K562 (cell line): ENCODE measurements at regions not wholly inside any gene's neighbourhood (a gene's known extent, or its start where the extent isn't known, plus 50 kb on each side); places are given as distances from the start of the nearest gene placed in this dataset.

Experiments
- ATAC-seq: fragments of 200-7000 bp; cut with Tn5 transposase; 3 replicates; pipeline ENCODE4 v1.9.1; 2020; ENCODE audit warnings: moderate library complexity
- BruUV-seq: library from RNA; stranded (reverse); fragments of 400-500 nt; replicated peaks from 2 replicates; lab custom pipeline; 2021; lab: Mats Ljungman, UMichigan
- CTCF ChIA-PET: fragments of 300-600 bp; formaldehyde crosslinking; extraction: SDS; loops from one replicate; lab custom pipeline; 2021; ENCODE audit warnings: low intra/inter-chr PET ratio; lab: Yijun Ruan, JAX
- POLR2A ChIA-PET: fragments of 300-600, 350-650 bp; sonication (Branson Sonifier 250); formaldehyde crosslinking; extraction: SDS; loops from one replicate; lab custom pipeline; 2021; ENCODE audit warnings: antibody characterized with exemption, inconsistent platforms; lab: Yijun Ruan, JAX
- DNase-seq, 4 experiments: peaks; one replicate each; pipeline versions ENCODE4 v3.0.0 to v3.0.0-alpha.2; 2011 to 2018; ENCODE audit warnings: low spot score in 3 of 4, mixed read lengths in 3 of 4; ENCODE audit errors: extremely low read depth in 1 of 4
- FAIRE-seq: peaks from 2 replicates; lab custom pipeline; 2011; peaks lifted over from hg19 to GRCh38; lab: Jason Lieb, UNC
- H2AFZ ChIP-seq: 2 replicates; pipeline ENCODE4 v1.6.0; 2011; ENCODE audit warnings: low read depth, low read length, control low read depth, inconsistent platforms
- H3K27ac ChIP-seq: fragments of 200-600 bp; 3 replicates; pipeline ENCODE4 v1.8.0; 2011; ENCODE audit warnings: low read depth, mild to moderate bottlenecking, control low read depth, inconsistent platforms, low read length, moderate library complexity, mixed read lengths; ENCODE audit errors: extremely low read depth
- H3K27me3 ChIP-seq, 2 experiments: fragments of 300-600 bp in 1 of 2; 2 replicates in 1 of 2; 3 replicates in 1 of 2; pipeline versions ENCODE4 v1.6.0 to v1.8.0; 2011; ENCODE audit warnings: inconsistent platforms in 2 of 2, low read length in 2 of 2, mild to moderate bottlenecking in 1 of 2, mixed read lengths in 1 of 2, moderate library complexity in 1 of 2; ENCODE audit not compliant: control insufficient read depth in 2 of 2, insufficient read depth in 2 of 2
- H3K36me3 ChIP-seq: fragments of 300-600 bp; 3 replicates; pipeline ENCODE4 v1.8.0; 2011; ENCODE audit warnings: mild to moderate bottlenecking, low read length, inconsistent platforms; ENCODE audit not compliant: control insufficient read depth, insufficient read depth
- H3K4me1 ChIP-seq, 2 experiments: fragments of 200-600 bp in 1 of 2; replicated peaks in 1 of 2; 2 replicates in 1 of 2; 3 replicates in 1 of 2; pipeline versions ENCODE4 v1.5.1 to v1.8.0; 2011; ENCODE audit warnings: inconsistent platforms in 2 of 2, low read length in 2 of 2, mild to moderate bottlenecking in 1 of 2, mixed read lengths in 1 of 2, moderate library complexity in 1 of 2; ENCODE audit not compliant: control insufficient read depth in 2 of 2, insufficient read depth in 2 of 2
- H3K4me2 ChIP-seq: 2 replicates; pipeline ENCODE4 v1.6.1; 2011; ENCODE audit warnings: low read length, control low read depth, inconsistent platforms, mixed read lengths; ENCODE audit not compliant: insufficient read depth
- H3K4me3 ChIP-seq: fragments of 200-600 bp; sonication (generic), shearing (Covaris generic); 2 replicates; pipeline ENCODE4 v1.5.1; 2016; ENCODE audit warnings: control low read depth, inconsistent platforms
- H3K79me2 ChIP-seq: fragments of 200-600 bp; 3 replicates; pipeline ENCODE4 v1.8.0; 2011; ENCODE audit warnings: low read length, inconsistent platforms; ENCODE audit not compliant: control insufficient read depth, insufficient read depth
- H3K9ac ChIP-seq, 2 experiments: 2 replicates each; pipeline versions ENCODE4 v1.6.0 to v1.6.1; 2011; ENCODE audit warnings: low read depth in 2 of 2, low read length in 2 of 2, control low read depth in 1 of 2, inconsistent platforms in 1 of 2, mild to moderate bottlenecking in 1 of 2, mixed read lengths in 1 of 2; ENCODE audit not compliant: insufficient read depth in 1 of 2
- H3K9me1 ChIP-seq: one replicate; pipeline ENCODE4 v1.6.0; 2011; ENCODE audit warnings: inconsistent platforms, mild to moderate bottlenecking, low read length, moderate library complexity; ENCODE audit not compliant: control insufficient read depth, insufficient read depth
- H3K9me3 ChIP-seq: replicated peaks from 2 replicates; pipeline ENCODE4 v1.5.1; 2011; ENCODE audit warnings: low read depth, low read length, inconsistent platforms; ENCODE audit not compliant: control insufficient read depth, insufficient read depth
- H4K20me1 ChIP-seq: replicated peaks from 2 replicates; pipeline ENCODE4 v1.6.1; 2011; ENCODE audit warnings: low read length, inconsistent platforms, mixed read lengths; ENCODE audit not compliant: control insufficient read depth, insufficient read depth
- FOXM1 ChIP-seq, 2 experiments: fragments of 450-650 bp in 1 of 2; sonication (generic) in 1 of 2; formaldehyde crosslinking in 1 of 2; IDR thresholded peaks; 2 replicates each; pipeline versions ENCODE4 v1.6.1 to v1.9.0; 2017 to 2022; ENCODE audit warnings: low read depth in 2 of 2, mild to moderate bottlenecking in 2 of 2, missing genetic modification reagents in 1 of 2, moderate library complexity in 1 of 2
- MCM2 ChIP-seq: fragments of 450-650 bp; IDR thresholded peaks from 2 replicates; pipeline ENCODE4 v1.6.1; 2017; ENCODE audit warnings: low read depth, mild to moderate bottlenecking
- MTA1 ChIP-seq: fragments of 450-650 bp; IDR thresholded peaks from 2 replicates; pipeline ENCODE4 v1.6.1; 2017; ENCODE audit warnings: borderline replicate concordance
- REST ChIP-seq, 2 experiments: fragments of 450-650 bp; formaldehyde crosslinking in 1 of 2; IDR thresholded peaks; 2 replicates each; pipeline versions ENCODE4 v1.4.0 to v1.6.1; 2014 to 2020; ENCODE audit warnings: mild to moderate bottlenecking in 2 of 2, borderline replicate concordance in 1 of 2, low read depth in 1 of 2
- SMARCA4 ChIP-seq: fragments of 450-650 bp; IDR thresholded peaks from 2 replicates; pipeline ENCODE4 v1.6.1; 2016
- ZHX1 ChIP-seq: fragments of 150-350 bp; conservative IDR thresholded peaks from 2 replicates; pipeline ENCODE4 v1.6.1; 2014; ENCODE audit warnings: low read length
- ZNF76 ChIP-seq: fragments of 250-450 bp; sonication (Bioruptor Pico); IDR thresholded peaks from 2 replicates; pipeline ENCODE4 v1.4.0; 2020; ENCODE audit warnings: mild to moderate bottlenecking, moderate library complexity, borderline replicate concordance
- ZZZ3 ChIP-seq: fragments of 450-650 bp; IDR thresholded peaks from 2 replicates; pipeline ENCODE4 v1.6.1; 2016; ENCODE audit warnings: antibody characterized with exemption, mild to moderate bottlenecking, moderate library complexity
- WGBS: fragments of 100-300 bp; shearing (Covaris generic); methylation state at CpG from one replicate; pipeline ENCODE4 v1.1.6; 2016; ENCODE audit warnings: low coverage, mixed read lengths; ENCODE audit not compliant: insufficient coverage; ENCODE audit errors: missing lambda C conversion rate; 5-methylcytosine and 5-hydroxymethylcytosine counted together
- in situ Hi-C: fragments of 300-500 bp; cut with MboI; formaldehyde crosslinking; loops from 4 replicates; pipeline ENCODE4 v1.15.0; 2018; ENCODE audit warnings: inconsistent platforms, mixed read lengths
- intact Hi-C: fragments of 100-400 bp; cut with micrococcal nuclease; formaldehyde crosslinking; loops from 2 replicates; pipeline ENCODE4 v1.14.2; 2022
- TF ChIP-seq, protein P1 (sequence below), 2 experiments: fragments of 250-450 bp in 1 of 2; fragments of 450-650 bp in 1 of 2; sonication (Bioruptor Pico) in 1 of 2; IDR thresholded peaks; 2 replicates each; pipeline versions ENCODE4 v1.6.1 to v1.8.0; 2016 to 2021; ENCODE audit warnings: mild to moderate bottlenecking in 2 of 2, moderate library complexity in 2 of 2, missing compliant biosample characterization in 1 of 2, missing genetic modification characterization in 1 of 2

GRCh38 chr4:3711183-3712111, 54.7 kb upstream of the ADRA2C start:
- WGBS, result 3% methylated on average over 31 of the region's 35 CpGs
- DNase-seq (no peak), FAIRE-seq (no peak), ATAC-seq (no peak)
- no peaks in the 10 kb centered on the region for H3K9me1 ChIP-seq
- no peak overlapping the region for H3K9ac ChIP-seq
- no peaks in the 10 kb centered on the region for H3K36me3 ChIP-seq
- H3K4me2 ChIP-seq, result no peak overlapping the region
- H3K27me3 ChIP-seq, result peaks cover 7 to 84% of the 10 kb centered on the region in 2 experiments; a peak in 4 of 5 replicates
- no peaks in the 10 kb centered on the region for H3K9me3 ChIP-seq
- no peaks in the 10 kb centered on the region for H3K4me1 ChIP-seq
- ChIA-PET POLR2A (no interaction called here), CTCF (no interaction called here)
- intact Hi-C loops (no loop called here), in situ Hi-C loops (no loop called here)
- no peak overlapping the region for H2AFZ ChIP-seq
- no peak overlapping the region for H3K4me3 ChIP-seq
- peaks cover 4% of the 10 kb centered on the region for H4K20me1 ChIP-seq
- H3K79me2 ChIP-seq, result no peaks in the 10 kb centered on the region
- no peak overlapping the region for H3K27ac ChIP-seq
- BruUV-seq, result no TSS peak
- TF ChIP-seq, protein P1, sequence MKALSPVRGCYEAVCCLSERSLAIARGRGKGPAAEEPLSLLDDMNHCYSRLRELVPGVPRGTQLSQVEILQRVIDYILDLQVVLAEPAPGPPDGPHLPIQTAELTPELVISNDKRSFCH (CRISPR knock-in tag; IDR thresholded peaks at IDR 0.05), result no peak
- TF ChIP-seq, protein P1 (tag; IDR thresholded peaks at IDR 0.05), result no peak
- no peak for TF ChIP-seq ZZZ3
- no peak for TF ChIP-seq MTA1
- TF ChIP-seq FOXM1 (IDR thresholded peaks at IDR 0.05; ENCODE audit: low read depth), result no peak
- TF ChIP-seq FOXM1 (CRISPR knock-in tag; IDR thresholded peaks at IDR 0.05; ENCODE audit: low read depth), result no peak
- no peak for TF ChIP-seq ZNF76 (CRISPR knock-in tag)
- no peak for TF ChIP-seq REST (IDR thresholded peaks at IDR 0.05; ENCODE audit: borderline replicate concordance)
- TF ChIP-seq REST (CRISPR knock-in tag; IDR thresholded peaks at IDR 0.05; ENCODE audit: low read depth), result no peak
- no peak for TF ChIP-seq SMARCA4
- TF ChIP-seq ZHX1, result no peak
- no peak for TF ChIP-seq MCM2
